ENCODE measurements at regions not wholly inside any gene's neighbourhood (a gene's known extent, or its start where the extent isn't known, plus 50 kb on each side); places are given as distances from the start of the nearest gene placed in this dataset.

DNA sequence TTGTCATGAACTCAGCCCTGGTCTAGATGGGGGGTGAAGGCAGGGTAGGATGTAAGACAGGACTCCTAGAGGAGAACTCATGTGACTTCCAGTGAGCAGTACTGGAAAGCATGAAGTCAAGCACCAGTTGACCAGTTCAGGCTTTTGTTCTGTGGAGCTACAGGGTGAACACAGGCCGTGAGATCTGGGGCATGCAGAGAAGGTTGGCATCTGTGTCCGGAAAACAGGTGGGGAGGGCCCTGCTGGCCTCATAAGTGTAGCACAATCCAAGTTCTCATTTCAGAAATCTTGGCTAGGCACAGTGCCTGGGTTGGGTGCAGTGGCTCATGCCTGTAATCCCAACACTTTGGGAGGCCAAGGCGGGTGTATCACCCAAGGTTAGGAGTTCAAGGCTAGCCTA, 50.9 kb upstream of the SPATS2L start:
- DNase-seq (ENCODE audit: low spot score): no peak
